Stimulated activated naive B cell treated with anti-CD40 and anti-IgM and Interleukin-4, amounts not matched to agents 10 μg/mL and 1 μg/mL and 100 μg/mL, for 72 hours (primary cell): ENCODE measurements at regions not wholly inside any gene's neighbourhood (a gene's known extent, or its start where the extent isn't known, plus 50 kb on each side); places are given as distances from the start of the nearest gene placed in this dataset.

Experiments
- ATAC-seq, 2 donors: fragments of 150-1000 bp; cut with Tn5 transposase; replicated peaks; 2 replicates each; pipeline ENCODE4 v1.10.0; 2021; ENCODE audit warnings: moderate library complexity in 1 of 2
- DNase-seq: peaks from one replicate; pipeline ENCODE4 v3.0.0; 2021
- H3K27ac Mint-ChIP-seq: one replicate; pipeline ENCODE4 v1.8.0; 2022; ENCODE audit warnings: mild to moderate bottlenecking, mixed read lengths
- H3K27me3 Mint-ChIP-seq, 2 donors: one replicate each; pipeline ENCODE4 v1.8.0; 2022; ENCODE audit warnings: mixed read lengths in 2 of 2
- H3K36me3 Mint-ChIP-seq, 2 donors: one replicate each; pipeline ENCODE4 v1.8.0; 2022; ENCODE audit warnings: mixed read lengths in 2 of 2, mild to moderate bottlenecking in 1 of 2
- H3K4me1 Mint-ChIP-seq, 2 donors: one replicate each; pipeline ENCODE4 v1.8.0; 2022; ENCODE audit warnings: mixed read lengths in 2 of 2, mild to moderate bottlenecking in 1 of 2
- H3K4me3 Mint-ChIP-seq, 2 donors: one replicate each; pipeline ENCODE4 v1.8.0; 2022; ENCODE audit warnings: mild to moderate bottlenecking in 2 of 2, mixed read lengths in 2 of 2, moderate library complexity in 1 of 2
- H3K9me3 Mint-ChIP-seq, 2 donors: one replicate each; pipeline ENCODE4 v1.8.0; 2022; ENCODE audit warnings: mixed read lengths in 2 of 2, mild to moderate bottlenecking in 1 of 2

DNA sequence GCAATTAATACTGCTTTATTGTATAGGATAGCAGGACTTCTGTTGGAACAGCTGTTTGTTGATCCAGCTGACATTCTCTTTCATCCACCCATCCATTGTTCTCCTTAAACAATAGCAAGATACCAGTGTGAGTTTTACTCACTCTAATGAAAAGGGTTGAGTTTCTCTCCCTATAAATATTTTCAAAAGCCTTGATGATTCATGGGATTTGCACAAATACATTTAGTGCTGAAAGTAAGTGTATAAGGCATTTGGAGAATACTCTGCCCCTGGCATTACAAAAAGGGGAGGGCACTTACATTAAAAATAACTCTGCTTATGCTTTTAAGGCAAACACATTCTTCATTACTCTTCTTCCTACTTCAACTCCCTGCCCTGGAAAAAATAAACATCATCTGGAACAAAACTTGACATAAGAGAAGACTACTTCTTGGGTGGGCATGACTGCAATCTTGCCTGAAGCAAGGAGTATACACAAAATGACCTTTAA, 634.9 kb downstream of the METTL15 start:
- ATAC-seq = no peak
- Mint-ChIP-seq H3K27ac (no peak overlapping the region), H3K4me3 (no peak overlapping the region), H3K4me1 (no peaks in the 10 kb centered on the region), H3K9me3 (peaks cover 9 to 15% of the 10 kb centered on the region in 2 donors), H3K36me3 (no peaks in the 10 kb centered on the region), H3K27me3 (no peaks in the 10 kb centered on the region)
- no peak for DNase-seq

DNA sequence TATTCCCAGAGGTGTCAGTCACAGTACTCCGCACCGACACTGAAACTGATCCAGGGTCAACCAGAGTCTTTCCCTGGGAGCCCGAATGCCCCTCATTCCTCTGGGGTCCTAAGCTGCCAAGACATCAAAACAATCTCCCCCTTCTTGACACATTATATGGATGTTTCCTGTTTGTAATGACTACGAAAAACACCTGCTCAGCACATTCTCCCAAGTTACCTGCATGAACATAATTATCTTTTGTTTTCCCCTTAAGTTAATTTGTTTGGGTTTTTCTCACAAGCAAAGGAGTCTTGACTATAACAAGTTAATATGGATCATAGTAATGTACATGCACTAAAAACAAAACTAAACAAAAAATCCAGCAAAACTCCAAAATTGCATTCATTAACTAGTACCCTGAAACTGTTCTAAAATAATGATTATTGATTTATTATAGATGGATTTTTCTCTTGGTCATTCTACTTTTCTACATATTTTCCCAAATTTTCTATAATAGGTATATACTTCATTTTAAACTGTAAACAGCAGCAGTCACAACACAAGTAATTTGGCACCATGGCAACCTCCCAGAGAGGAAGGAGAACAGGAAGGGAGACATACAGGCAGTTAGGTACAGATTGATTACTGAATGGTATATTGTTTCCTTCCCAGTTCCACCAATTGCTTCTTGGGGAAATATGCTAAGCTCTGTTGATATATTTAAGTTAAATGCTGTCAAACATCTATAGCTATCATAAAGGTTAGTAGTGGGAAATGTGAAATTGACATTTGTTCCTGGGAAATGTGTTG, 631.5 kb downstream of the METTL15 start:
- no peaks in the 10 kb centered on the region for H3K4me1 Mint-ChIP-seq
- no peak overlapping the region for H3K27ac Mint-ChIP-seq
- no peak for DNase-seq
- no peaks in the 10 kb centered on the region for H3K27me3 Mint-ChIP-seq
- no peak overlapping the region for H3K4me3 Mint-ChIP-seq
- H3K9me3 Mint-ChIP-seq = peaks cover 4% of the 10 kb centered on the region in 2 donors
- no peaks in the 10 kb centered on the region for H3K36me3 Mint-ChIP-seq
- ATAC-seq = no peak

DNA sequence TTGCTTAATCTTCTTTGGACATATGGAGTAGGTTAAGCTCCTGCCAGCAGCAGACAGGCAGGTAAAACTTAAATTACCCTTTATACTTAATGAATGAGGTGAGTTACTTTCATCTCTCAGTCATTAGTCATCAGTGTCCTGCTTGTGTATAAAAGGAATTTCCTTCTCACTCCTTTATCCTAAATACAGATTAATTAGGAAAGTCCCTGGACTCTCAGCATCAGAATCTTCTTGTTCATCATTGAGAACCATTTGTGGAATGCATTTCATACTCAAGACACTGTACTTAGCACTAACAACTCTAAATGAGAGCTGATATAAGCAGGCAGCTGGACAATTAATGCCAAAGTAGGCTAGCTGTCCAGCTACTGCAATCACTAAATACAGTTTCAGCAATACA, 630.4 kb downstream of the METTL15 start:
- Mint-ChIP-seq H3K4me1 (no peaks in the 10 kb centered on the region), H3K9me3 (peaks cover 0 to 2% of the 10 kb centered on the region in 2 donors), H3K27ac (no peak overlapping the region), H3K36me3 (no peaks in the 10 kb centered on the region), H3K4me3 (no peak overlapping the region), H3K27me3 (no peaks in the 10 kb centered on the region)
- DNase-seq (no peak), ATAC-seq (no peak)

DNA sequence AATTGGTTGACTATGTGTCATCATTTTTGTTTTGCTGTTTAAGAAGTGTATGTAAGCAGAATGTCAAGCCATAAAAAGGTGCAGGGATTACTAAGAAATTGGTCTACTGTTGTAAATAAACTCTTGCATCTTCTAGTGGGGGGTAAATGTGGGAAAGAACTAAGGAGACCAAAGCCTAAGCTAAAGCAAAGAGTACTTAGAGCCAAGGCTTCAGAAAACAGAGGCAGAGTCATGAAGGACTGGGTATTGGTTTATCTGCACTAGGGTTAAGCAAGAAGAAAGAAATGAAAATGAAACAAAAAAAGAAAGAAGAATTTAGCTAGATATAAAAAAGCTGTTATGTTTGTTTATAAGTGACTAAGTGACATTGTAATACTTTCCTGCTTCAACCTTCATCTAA, 628.1 kb downstream of the METTL15 start:
- ATAC-seq = no peak
- Mint-ChIP-seq H3K27ac (no peak overlapping the region), H3K4me1 (no peaks in the 10 kb centered on the region), H3K27me3 (no peaks in the 10 kb centered on the region), H3K4me3 (no peak overlapping the region), H3K9me3 (peaks cover 5 to 9% of the 10 kb centered on the region in 2 donors), H3K36me3 (no peaks in the 10 kb centered on the region)
- no peak for DNase-seq

DNA sequence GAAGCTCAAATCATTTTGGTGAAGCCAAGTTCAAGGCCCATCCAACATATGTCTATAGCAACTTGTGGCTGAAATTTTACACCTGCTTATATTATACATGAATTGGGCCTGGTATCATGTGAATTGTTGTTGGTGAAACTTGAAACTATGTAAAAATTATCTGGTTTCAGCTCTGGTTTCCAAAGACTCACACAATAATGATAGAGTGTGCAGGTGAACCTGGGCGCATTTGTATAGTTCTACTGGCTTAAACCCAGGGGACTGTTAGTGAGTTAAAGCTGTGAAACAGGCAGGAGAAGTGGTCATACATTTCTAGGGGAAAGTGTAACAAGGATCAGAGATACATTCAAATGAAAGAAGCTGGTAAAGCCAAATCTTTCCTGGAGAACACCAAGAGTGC, 627.3 kb downstream of the METTL15 start:
- Mint-ChIP-seq H3K4me3 (no peak overlapping the region), H3K9me3 (peaks cover 5 to 9% of the 10 kb centered on the region in 2 donors), H3K27me3 (no peaks in the 10 kb centered on the region), H3K4me1 (no peaks in the 10 kb centered on the region), H3K36me3 (no peaks in the 10 kb centered on the region), H3K27ac (no peak overlapping the region)
- no peak for ATAC-seq
- DNase-seq = no peak

DNA sequence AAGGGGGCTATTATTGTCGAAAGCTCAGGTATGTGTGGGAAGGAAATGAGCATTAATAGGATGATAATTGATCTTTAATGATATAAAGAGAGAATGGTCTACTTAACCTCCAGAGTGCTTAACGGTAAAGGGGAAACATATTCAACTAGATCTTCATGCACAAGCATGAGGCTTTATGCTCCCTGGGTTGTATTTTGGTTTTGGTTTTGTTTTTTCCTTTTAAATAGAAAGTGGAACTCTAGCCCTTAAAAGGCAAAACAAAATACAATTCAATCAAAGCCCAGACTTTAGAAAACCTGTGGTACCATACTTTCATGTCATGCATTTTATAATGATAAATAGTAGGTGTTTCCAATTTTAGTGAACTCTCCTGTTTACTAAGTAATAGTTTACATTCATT, 622.7 kb downstream of the METTL15 start:
- H3K36me3 Mint-ChIP-seq = no peaks in the 10 kb centered on the region
- no peak for DNase-seq
- ATAC-seq = no peak
- H3K4me1 Mint-ChIP-seq = no peaks in the 10 kb centered on the region
- peaks cover 5 to 12% of the 10 kb centered on the region in 2 donors for H3K9me3 Mint-ChIP-seq
- no peak overlapping the region for H3K4me3 Mint-ChIP-seq
- no peak overlapping the region for H3K27ac Mint-ChIP-seq
- no peaks in the 10 kb centered on the region for H3K27me3 Mint-ChIP-seq

DNA sequence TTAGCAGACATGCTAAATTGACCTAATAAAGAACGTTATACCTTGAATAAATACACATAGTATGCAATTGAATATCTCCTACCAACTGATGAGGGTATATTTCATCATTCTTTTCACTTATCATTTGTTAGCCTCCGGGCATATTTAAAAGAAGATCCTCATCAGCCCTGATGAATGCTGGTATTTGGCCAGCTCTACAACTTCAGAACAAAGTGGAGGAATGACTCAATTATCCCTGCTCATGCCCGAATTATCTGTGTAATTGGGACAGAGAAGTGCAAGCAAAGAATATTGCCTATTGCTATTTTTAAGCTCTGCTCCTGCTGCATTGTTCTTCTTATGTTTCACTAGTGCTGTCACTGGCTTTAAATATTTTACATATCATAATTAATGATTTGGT, 622.1 kb downstream of the METTL15 start:
- Mint-ChIP-seq H3K27me3 (no peaks in the 10 kb centered on the region), H3K4me1 (no peaks in the 10 kb centered on the region), H3K27ac (no peak overlapping the region), H3K36me3 (no peaks in the 10 kb centered on the region), H3K9me3 (peaks cover 5 to 12% of the 10 kb centered on the region in 2 donors), H3K4me3 (no peak overlapping the region)
- DNase-seq (no peak), ATAC-seq (no peak)

DNA sequence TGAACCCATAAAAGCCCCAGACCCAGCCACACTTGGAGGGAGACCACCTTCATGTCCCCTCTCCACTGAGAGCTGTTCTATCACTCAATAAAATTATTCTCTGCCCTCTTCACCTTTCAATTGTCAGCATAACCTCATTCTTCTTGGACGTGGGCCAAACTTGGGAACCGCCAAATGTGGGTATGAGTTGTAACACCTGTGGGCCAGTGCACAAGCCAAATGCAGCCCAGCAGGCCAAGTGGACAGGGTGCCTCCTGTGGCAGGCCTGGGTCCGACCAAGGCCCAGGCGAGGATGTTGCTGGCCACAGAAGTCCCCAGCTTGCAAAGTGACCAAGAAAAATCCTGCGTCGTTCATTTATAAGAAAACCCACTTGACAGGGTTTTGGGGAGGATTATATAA, 621.2 kb downstream of the METTL15 start:
- H3K27ac Mint-ChIP-seq = no peak overlapping the region
- ATAC-seq = no peak
- no peak overlapping the region for H3K4me3 Mint-ChIP-seq
- H3K4me1 Mint-ChIP-seq = no peaks in the 10 kb centered on the region
- peaks cover 5 to 12% of the 10 kb centered on the region in 2 donors for H3K9me3 Mint-ChIP-seq
- DNase-seq = no peak
- no peaks in the 10 kb centered on the region for H3K36me3 Mint-ChIP-seq
- H3K27me3 Mint-ChIP-seq = no peaks in the 10 kb centered on the region

DNA sequence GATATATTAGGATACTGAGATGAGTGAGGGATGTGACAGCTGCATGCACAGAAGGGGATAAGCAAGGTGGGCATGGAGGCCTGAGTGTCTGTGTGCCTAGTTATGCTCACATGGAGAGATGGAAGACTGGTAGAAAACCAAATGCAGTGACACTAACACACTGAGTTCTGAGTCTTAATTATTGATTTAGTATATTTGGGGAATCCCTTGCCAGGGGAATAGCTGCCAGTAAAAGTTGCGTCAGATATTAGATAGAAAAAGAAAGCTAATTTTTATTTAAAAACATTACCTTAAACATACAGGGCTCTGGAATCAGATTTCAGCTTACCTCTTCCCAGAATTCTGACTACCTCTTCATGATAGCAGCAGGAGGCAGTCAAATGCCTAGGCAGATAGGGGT, 620.5 kb downstream of the METTL15 start:
- H3K27ac Mint-ChIP-seq = no peak overlapping the region
- H3K4me3 Mint-ChIP-seq = no peak overlapping the region
- ATAC-seq (no peak), DNase-seq (no peak)
- no peaks in the 10 kb centered on the region for H3K4me1 Mint-ChIP-seq
- H3K9me3 Mint-ChIP-seq = peaks cover 3 to 12% of the 10 kb centered on the region in 2 donors
- H3K36me3 Mint-ChIP-seq = no peaks in the 10 kb centered on the region
- H3K27me3 Mint-ChIP-seq = no peaks in the 10 kb centered on the region

DNA sequence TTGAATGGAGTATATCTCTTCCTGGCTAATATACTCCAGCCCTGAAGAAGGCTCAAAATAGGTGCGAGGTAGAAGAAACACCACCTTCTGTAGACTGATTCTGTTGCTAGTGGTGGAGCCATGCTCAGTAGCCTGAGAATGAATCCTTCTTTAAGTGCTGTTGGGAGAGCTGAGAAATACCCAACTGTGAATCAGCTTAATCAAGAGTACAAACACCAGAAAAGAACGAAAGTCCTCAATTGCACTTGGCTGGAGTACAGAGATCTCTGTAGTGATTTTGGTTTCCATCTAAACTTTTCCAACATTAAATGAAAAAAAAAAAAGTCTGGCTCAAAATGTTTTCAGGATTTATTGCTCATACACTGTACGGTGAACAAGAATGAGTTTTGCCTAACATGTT, 619.1 kb downstream of the METTL15 start:
- no peaks in the 10 kb centered on the region for H3K27me3 Mint-ChIP-seq
- peaks cover 0 to 5% of the 10 kb centered on the region in 2 donors for H3K9me3 Mint-ChIP-seq
- ATAC-seq (no peak), DNase-seq (no peak)
- no peak overlapping the region for H3K4me3 Mint-ChIP-seq
- no peaks in the 10 kb centered on the region for H3K36me3 Mint-ChIP-seq
- H3K4me1 Mint-ChIP-seq = no peaks in the 10 kb centered on the region
- no peak overlapping the region for H3K27ac Mint-ChIP-seq

DNA sequence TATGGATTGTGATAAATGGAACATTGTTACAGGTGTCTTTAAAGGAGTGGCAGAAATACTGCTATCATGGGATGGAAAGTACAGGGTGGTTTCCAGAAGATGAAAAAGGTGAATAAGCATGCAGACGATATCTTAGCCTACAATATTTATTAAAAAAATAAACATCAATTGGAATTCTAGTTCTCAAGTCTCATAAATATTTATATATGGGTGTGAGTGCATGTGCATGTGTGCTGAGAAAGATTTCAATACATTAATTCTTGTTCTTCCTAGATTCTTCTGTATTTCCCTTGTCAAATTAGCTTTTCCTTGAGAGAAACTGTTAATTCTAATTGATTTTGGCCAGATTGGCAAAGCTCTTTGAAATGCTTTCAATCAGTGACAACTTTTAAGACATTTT, 618.2 kb downstream of the METTL15 start:
- Mint-ChIP-seq H3K36me3 (no peaks in the 10 kb centered on the region), H3K9me3 (peaks cover 0 to 4% of the 10 kb centered on the region in 2 donors)

DNA sequence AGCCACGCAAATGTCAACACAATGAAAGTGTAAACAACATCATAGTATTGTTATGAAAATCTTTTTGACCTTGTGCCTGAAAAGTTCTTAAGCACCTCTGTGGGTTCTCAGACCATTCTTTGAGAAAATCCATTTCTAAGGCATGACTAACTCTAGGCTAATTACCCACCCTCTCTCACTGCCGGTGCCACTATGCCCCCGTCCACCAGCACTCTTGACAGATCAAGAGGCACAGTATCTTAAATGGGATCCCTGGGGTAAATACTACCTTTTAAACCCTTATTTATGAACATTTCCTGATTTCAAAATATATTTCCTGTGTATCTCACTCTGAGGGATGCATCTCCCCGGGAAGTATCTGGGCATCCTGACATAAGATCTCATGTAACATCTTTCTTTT, 607.5 kb downstream of the METTL15 start:
- no peak overlapping the region for H3K27ac Mint-ChIP-seq
- no peak for DNase-seq
- no peaks in the 10 kb centered on the region for H3K9me3 Mint-ChIP-seq
- H3K4me1 Mint-ChIP-seq = no peaks in the 10 kb centered on the region
- H3K4me3 Mint-ChIP-seq = no peak overlapping the region
- H3K27me3 Mint-ChIP-seq = no peaks in the 10 kb centered on the region
- no peaks in the 10 kb centered on the region for H3K36me3 Mint-ChIP-seq
- no peak for ATAC-seq

More for the DNA sequence above, 618.2 kb downstream of the METTL15 start:
- no peak for DNase-seq
- Mint-ChIP-seq H3K4me1 (no peaks in the 10 kb centered on the region), H3K27ac (no peak overlapping the region), H3K4me3 (no peak overlapping the region), H3K27me3 (no peaks in the 10 kb centered on the region)
- no peak for ATAC-seq

DNA sequence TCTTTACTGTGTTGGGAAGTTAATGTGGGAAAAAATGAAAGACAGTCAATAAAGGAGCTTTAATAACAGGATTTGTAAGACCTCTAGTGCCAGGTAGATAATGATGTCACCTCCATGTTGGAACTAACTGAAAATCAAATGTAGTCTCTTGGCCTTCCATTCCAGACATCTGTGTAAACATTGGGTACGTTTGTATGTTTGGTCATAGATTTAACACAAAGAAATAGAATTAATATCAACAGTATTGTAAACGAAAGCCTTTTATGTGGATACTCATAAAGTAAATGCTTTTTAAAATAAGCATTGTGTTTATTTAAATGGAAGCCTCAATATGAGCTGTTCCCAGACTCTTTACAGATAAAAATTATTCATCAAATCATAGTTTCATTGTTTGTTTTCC, 605.7 kb downstream of the METTL15 start:
- no peaks in the 10 kb centered on the region for H3K27me3 Mint-ChIP-seq

DNA sequence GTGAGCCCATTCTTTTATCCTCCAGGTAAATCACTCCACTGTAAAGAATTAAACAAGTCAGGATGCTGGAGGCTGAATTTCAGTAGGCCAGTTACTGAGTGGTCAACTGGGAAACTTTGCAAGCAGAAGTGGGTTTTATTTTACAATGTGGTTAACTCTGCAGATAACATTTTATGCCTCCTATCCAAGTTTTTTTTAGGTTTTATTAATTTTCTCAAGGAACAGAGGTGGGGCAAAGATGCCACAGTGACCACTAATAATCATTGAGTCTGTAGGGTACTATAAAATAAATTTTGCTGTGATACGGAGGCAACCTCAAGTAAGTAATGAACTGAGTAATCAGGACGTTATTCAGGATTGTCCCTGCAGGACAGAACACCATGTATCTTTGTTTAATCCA, 599.9 kb downstream of the METTL15 start:
- no peaks in the 10 kb centered on the region for H3K27me3 Mint-ChIP-seq

More for the DNA sequence above, 605.7 kb downstream of the METTL15 start:
- H3K9me3 Mint-ChIP-seq = no peaks in the 10 kb centered on the region
- H3K4me3 Mint-ChIP-seq = no peak overlapping the region
- no peak for ATAC-seq
- DNase-seq = no peak
- no peaks in the 10 kb centered on the region for H3K4me1 Mint-ChIP-seq
- H3K36me3 Mint-ChIP-seq = no peaks in the 10 kb centered on the region
- no peak overlapping the region for H3K27ac Mint-ChIP-seq

DNA sequence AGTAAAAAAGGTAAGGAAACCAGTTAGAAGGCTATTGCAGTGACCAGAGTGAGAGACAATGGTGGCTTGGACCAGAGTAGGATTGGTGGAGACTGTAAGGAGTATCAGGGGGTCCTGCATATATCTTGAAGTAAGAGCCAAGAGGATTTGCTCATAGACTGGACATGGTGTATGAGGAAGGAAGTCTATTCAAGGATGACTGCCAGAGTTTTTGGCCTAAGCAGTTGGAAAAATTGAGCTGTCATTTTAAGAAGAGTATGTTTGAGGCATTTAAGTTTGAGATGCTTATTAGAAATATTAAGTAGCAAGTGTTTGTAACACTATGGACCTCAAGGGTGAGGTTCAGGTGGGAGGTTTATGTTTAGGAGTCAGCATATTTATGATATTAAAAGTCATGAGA, 596.6 kb downstream of the METTL15 start:
- ATAC-seq (no peak), DNase-seq (no peak)
- Mint-ChIP-seq H3K4me1 (no peaks in the 10 kb centered on the region), H3K9me3 (no peaks in the 10 kb centered on the region), H3K36me3 (no peaks in the 10 kb centered on the region), H3K27me3 (no peaks in the 10 kb centered on the region), H3K4me3 (no peak overlapping the region), H3K27ac (no peak overlapping the region)

More for the DNA sequence above, 599.9 kb downstream of the METTL15 start:
- no peak for ATAC-seq
- H3K27ac Mint-ChIP-seq = no peak overlapping the region
- no peaks in the 10 kb centered on the region for H3K4me1 Mint-ChIP-seq
- no peaks in the 10 kb centered on the region for H3K36me3 Mint-ChIP-seq
- H3K9me3 Mint-ChIP-seq = no peaks in the 10 kb centered on the region
- no peak overlapping the region for H3K4me3 Mint-ChIP-seq
- no peak for DNase-seq
